ENCODE measurements at regions not wholly inside any gene's neighbourhood (a gene's known extent, or its start where the extent isn't known, plus 50 kb on each side); places are given as distances from the start of the nearest gene placed in this dataset.

DNA sequence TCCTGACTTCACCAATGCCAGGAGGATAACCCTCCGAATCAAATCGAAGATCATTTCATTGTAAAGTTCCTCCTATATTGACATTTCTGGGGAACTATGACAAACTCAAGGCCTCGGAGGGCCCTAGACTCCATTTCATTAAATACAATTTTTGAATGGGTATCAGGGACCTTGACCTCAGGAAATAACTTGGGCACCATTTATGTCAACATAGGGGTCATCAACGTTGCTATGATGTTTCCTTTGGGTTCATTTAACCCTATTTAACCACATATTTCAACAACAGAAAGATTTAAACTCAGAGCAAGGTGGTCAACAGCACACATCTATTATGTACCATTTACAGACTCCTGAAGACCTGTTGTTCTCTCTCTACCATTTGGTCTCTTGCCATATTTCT lies 395.1 kb downstream of the TRIML1 start:
- ChIA-PET CTCF (no interaction called here), POLR2A (no interaction called here)
- DNase-seq (ENCODE audit: low read depth, low spot score) = no peak
- TF ChIP-seq, protein P1, sequence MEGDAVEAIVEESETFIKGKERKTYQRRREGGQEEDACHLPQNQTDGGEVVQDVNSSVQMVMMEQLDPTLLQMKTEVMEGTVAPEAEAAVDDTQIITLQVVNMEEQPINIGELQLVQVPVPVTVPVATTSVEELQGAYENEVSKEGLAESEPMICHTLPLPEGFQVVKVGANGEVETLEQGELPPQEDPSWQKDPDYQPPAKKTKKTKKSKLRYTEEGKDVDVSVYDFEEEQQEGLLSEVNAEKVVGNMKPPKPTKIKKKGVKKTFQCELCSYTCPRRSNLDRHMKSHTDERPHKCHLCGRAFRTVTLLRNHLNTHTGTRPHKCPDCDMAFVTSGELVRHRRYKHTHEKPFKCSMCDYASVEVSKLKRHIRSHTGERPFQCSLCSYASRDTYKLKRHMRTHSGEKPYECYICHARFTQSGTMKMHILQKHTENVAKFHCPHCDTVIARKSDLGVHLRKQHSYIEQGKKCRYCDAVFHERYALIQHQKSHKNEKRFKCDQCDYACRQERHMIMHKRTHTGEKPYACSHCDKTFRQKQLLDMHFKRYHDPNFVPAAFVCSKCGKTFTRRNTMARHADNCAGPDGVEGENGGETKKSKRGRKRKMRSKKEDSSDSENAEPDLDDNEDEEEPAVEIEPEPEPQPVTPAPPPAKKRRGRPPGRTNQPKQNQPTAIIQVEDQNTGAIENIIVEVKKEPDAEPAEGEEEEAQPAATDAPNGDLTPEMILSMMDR (IDR thresholded peaks at IDR 0.05; ENCODE audit: insufficient read depth, low read length, missing control alignments) = no peak
- H3K4me3 ChIP-seq (ENCODE audit: low read depth, low read length) = no peak overlapping the region

DNA sequence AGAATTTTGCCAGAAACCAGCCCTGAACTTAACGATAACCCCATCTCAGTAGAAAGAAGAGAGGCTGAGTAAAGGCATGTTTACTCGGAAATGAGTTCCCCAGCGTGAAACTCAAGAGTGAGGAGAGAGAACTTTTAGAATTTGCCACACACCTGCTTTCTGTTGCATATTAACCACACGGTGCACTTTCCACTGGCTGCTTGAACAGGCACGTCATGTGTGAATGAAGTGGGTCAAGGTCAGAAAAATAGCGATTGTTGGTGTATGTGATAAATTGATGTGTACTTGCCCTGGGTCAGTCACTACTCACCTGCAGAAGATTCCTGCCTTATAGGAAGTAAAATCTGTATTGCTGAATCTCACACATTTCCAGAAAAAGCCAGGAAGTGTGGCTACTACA lies 395.7 kb downstream of the TRIML1 start:
- ChIA-PET POLR2A (no interaction called here), CTCF (no interaction called here)
- no peak overlapping the region for H3K4me3 ChIP-seq (ENCODE audit: low read depth, low read length)
- TF ChIP-seq, protein P1 (IDR thresholded peaks at IDR 0.05; ENCODE audit: insufficient read depth, low read length, missing control alignments) = no peak
- no peak for DNase-seq (ENCODE audit: low read depth, low spot score)

DNA sequence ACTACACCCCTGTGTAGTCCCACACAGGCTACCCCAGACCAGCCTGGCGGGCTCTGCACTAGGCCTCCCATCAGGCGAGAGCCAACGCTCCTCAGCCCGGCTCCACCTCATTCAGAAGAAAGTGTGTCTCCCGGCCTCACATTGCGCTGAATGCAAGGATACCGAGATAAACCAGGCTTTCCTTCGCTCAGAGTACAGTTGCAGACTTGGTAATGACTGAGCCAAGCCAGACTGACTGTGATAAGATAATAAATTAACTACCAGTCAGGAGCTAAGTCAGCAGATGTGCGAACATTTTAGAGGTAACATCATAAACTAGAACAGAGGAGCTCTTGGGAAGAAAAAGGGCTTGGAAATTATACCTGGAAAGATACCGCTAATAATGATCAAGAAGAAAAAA lies 397.6 kb downstream of the TRIML1 start:
- H3K4me3 ChIP-seq (ENCODE audit: low read depth, low read length) = no peak overlapping the region
- DNase-seq (ENCODE audit: low read depth, low spot score) = no peak
- ChIA-PET POLR2A (no interaction called here), CTCF (no interaction called here)
- TF ChIP-seq, protein P1 (IDR thresholded peaks at IDR 0.05; ENCODE audit: insufficient read depth, low read length, missing control alignments) = no peak

DNA sequence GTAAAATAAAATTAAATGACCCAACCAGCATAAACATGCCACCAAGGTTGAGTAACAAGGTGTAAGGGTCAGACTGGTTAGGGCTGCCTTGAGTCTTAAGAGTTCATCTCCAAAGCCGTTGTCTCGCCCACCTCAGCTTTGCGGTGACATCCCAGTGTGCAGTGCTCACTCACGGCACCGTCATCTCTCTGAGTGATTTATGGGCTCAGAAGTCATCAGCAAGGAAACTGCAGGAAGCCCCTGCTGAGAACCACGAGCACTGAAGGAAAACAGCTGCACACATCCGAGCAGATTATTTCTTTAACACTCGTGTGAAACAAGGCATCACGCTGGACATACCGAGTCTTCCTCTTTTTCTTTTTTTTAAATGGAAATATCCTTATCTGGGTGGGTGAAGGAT lies 411.1 kb downstream of the TRIML1 start:
- POLR2A ChIA-PET = no interaction called here
- H3K4me3 ChIP-seq (ENCODE audit: low read depth, low read length) = no peak overlapping the region
- no peak for DNase-seq (ENCODE audit: low read depth, low spot score)
- TF ChIP-seq, protein P1 (IDR thresholded peaks at IDR 0.05; ENCODE audit: insufficient read depth, low read length, missing control alignments) = no peak
- CTCF ChIA-PET = no interaction called here

DNA sequence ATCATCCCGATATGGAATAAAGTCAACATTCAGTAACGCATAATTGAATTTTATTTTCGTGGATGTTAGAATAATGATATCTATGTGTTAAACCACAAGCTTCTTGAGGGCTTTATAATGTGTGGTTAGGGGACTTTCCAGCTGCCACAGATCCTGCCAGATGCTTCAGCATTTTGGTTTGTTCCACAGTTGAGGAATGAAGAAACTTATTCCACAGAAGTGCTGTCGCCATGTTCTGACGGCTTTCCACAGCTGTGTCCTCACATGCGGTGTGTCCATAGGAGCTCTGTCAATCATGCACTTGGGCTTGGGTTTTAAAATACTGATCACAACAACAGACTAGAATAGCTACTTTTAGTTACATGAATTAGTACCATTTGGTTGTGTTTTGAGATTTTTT lies 411.9 kb downstream of the TRIML1 start:
- CTCF ChIA-PET = no interaction called here

DNA sequence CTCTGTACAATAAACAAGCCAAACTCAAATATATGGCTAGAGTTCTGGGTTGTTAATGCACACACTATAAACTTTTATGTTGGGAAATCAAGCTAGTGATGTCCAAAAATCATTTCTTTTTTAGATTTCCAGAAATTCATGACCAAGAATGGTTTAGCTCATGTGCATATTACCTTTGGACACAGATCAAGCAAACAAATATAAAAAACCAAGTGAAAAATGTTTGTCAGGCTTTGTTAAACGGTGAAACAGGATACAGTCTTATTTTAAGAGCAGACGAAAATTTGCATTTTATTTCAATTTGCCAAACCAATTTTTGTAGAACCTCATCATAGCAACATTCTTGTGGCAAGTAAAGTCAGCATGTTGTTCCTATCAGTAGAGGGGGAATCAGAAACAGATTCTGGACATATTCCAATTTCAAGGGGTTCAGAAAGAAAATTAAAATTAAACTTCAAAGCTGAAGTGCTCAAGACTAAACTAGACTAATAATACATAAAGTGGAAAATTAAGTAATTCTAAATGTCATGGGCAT lies 413.6 kb downstream of the TRIML1 start:
- CTCF ChIA-PET = no interaction called here
- POLR2A ChIA-PET = no interaction called here
- H3K4me3 ChIP-seq (ENCODE audit: low read depth, low read length) = no peak overlapping the region
- TF ChIP-seq, protein P1 (IDR thresholded peaks at IDR 0.05; ENCODE audit: insufficient read depth, low read length, missing control alignments) = no peak
- DNase-seq (ENCODE audit: low read depth, low spot score) = no peak

More for the DNA sequence above, 411.9 kb downstream of the TRIML1 start:
- no peak overlapping the region for H3K4me3 ChIP-seq (ENCODE audit: low read depth, low read length)
- DNase-seq (ENCODE audit: low read depth, low spot score) = no peak
- POLR2A ChIA-PET = no interaction called here
- TF ChIP-seq, protein P1 (IDR thresholded peaks at IDR 0.05; ENCODE audit: insufficient read depth, low read length, missing control alignments) = no peak
